SIG-M5 treated with dmso at 0.1 percent for 504 hours (cell line): ENCODE measurements at regions not wholly inside any gene's neighbourhood (a gene's known extent, or its start where the extent isn't known, plus 50 kb on each side); places are given as distances from the start of the nearest gene placed in this dataset.
A peak's percentile ranks its signal among the peaks of the same experiment; 100 is the strongest.

Experiments
- DNase-seq: peaks from one replicate; lab custom pipeline; 2025; ENCODE audit not compliant: unreplicated experiment; lab: John Stamatoyannopoulos, UW

DNA sequence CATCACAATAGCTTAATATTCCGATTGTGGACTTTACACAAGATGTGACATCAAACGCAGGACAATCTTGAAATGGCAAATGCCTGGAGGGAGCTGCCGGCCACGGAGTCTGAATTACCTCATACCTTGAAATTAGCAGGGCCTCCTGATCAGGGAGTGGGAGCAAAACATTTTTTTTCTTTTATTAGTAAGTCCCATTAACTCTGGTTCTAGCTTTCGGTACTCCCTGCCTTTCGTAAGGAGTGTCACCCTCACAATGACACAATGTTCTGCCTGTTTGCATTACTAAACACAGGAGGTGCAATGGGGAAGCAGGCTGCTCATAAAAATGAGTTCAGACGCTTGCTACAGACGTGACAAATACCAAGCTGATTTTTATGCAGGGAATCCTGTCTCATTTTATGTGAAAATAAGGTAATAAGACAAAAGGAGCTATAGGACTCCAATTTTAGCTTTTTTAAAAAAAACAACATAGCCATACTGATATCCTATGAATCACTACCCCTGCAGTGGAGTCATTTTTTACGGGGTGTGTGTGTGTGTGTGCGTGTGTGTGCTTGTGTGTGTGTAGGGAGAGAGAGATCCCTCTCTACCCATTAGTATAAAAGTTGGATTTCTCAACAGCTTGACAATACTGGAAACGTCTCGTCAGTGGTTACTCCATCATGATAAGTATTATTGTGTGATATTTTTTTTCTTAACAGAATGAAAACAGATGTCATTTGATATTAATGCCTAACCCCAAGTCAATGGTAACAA lies 205.1 kb upstream of the RUNX1 start:
- DNase-seq, result peak; percentile 85

DNA sequence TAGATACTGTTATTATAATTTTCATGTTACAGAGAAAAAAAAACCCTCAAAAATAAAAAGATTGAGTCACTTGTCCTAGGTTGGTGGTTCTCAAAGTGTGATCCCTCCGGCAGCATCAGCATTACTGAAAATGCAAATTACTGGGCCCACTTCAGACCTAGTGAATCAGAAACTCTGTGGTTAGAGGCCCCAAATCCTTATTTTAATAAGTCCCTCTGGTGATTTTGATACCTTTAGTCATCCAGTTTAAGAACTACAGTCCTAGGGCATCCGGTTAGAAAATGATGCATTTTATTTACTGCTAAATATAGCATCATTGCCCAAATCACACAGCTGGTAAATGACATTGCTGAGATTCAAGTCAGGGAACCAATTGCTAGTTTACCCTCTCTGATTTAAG lies 203.7 kb upstream of the RUNX1 start:
- no peak for DNase-seq

DNA sequence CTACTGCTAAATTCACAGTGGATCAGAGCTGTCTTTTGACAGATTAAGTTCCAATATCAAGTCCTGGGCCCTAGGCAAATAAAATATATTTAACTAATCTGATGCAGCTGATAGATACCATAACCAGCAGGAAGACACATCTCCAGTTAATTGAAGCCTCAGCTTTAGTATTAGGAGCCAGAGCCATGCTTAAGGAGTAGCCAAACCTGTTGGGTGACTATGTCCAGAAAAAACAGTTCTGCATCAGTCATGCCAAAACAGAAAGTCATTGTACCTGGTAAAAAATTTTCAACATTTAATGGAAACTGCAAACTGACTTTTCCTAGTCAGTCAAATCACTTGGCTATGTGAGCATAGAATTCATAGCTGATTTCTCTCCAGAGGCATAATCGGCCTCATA lies 200.5 kb upstream of the RUNX1 start:
- no peak for DNase-seq

DNA sequence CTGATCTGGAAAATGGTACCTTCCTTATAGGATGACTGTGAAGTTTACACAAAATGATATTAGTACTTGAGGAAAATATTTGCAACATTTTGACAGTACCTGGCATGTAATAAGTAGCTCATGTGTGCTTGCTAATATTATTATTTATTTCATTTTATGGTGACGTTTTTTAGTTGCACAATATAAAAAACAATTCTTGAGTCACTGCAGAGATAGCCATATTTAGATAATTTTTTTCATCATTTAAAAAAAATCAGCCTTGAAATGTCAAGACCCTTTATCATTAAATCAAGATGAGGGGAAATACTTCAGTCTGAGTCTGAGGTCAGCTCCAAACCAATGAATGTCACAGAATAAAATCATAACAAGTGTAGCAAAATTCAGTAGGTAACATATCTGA lies 196.8 kb upstream of the RUNX1 start:
- DNase-seq, result no peak

GRCh38 chr21:35244514-35244913 lies 195.4 kb upstream of the RUNX1 start:
- peak; percentile 40 for DNase-seq

GRCh38 chr21:35243171-35243570 lies 194.1 kb upstream of the RUNX1 start:
- DNase-seq, result no peak

DNA sequence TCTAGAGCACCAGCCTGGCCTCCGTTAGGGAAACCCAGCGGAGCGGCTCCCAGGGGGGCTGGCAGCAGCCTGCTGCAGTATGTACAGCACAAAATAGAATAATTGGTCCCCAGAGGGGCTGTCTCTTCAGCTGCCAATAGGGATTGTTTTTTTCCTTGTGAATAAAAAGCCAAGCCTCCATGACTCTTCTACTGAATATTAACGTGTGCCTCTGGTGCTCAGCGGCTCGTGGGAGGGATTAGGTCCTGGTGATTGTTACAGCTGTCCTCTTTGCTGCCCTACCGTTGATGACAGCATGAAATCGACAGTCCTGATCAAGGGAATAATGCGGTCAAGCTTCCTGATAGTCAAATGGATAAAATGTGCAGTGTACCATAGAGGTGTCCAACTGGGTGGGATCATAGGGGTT lies 190.7 kb upstream of the RUNX1 start:
- DNase-seq, result no peak

DNA sequence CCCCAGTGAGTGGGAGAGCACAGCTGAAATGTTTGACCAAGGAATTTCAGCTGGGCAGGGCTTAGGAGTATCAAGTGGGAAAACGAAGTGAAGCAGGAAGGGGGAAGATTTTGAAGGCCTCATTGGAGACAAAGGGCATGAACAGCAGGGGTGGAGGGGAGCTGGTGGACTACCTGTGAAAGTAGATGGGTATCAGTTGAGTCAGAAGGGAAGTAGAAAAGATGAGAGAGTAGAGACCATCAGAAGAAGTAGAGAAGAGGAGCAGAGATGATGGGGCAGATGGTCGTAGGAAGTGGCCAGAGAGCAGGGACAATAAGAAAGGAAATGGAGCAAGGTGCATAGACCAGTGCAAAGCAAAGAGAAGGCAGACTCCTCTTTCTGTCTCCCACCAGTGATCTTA lies 189.0 kb upstream of the RUNX1 start:
- DNase-seq, result no peak

DNA sequence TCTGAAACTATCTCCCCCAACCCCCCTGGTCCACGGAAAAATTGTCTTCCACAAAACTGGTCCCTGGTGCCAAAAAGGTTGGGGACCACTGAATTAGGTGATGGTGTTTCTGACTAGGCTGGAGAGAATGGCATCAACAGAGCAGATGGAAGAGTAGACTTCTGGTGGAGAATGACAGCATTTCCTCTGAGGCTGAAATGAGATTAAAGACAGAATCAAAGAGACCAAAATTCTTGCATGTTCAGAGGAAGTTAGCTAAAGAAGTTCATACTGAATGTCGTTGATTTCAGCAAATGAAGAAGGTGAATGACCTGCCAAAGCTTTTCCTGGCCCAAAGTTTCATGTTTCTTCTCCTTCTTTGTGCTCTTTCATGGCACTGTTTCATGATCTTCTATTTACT lies 188.2 kb upstream of the RUNX1 start:
- DNase-seq, result no peak

- DNase-seq, result peak; percentile 61
These were observed 187.0 kb upstream of the RUNX1 start for GRCh38 chr21:35236090-35236489.

DNA sequence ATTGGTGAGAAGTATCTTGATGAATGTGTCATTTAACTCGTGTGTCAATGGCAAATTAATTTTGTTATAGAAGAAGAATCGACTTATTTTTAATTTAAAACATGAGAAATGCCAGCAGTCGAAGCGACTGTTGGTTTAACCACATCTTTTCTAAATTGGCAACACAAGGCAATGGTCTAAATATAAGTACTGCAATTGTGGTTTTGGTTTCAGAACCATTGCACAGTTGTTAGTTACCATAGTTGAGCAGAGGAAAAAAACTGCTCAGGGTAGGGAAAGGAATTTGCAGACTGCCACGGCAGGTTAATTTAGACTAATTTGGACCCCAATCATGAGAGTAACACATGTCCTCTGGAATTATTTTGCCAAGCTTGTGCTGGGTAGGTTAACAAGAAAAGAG lies 185.6 kb upstream of the RUNX1 start:
- peak; percentile 80 for DNase-seq

DNA sequence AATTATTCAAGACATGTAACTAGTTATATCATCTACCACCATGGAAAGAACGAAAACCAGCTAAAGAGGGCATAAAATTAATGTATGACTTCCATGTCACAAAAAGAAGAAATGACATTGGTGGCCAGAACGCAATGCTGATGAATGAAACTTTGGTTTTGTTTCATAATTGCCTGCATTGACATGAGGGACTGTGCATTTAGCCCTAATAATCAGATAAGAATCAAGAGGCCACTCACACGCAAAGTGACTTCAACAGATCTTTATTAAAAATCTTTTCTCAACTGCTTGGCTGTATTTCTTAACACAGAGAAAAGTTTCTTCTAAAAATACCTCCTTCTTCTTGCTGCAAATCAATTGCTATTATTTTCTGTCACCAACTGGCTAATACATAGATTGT lies 184.7 kb upstream of the RUNX1 start:
- DNase-seq, result no peak

DNA sequence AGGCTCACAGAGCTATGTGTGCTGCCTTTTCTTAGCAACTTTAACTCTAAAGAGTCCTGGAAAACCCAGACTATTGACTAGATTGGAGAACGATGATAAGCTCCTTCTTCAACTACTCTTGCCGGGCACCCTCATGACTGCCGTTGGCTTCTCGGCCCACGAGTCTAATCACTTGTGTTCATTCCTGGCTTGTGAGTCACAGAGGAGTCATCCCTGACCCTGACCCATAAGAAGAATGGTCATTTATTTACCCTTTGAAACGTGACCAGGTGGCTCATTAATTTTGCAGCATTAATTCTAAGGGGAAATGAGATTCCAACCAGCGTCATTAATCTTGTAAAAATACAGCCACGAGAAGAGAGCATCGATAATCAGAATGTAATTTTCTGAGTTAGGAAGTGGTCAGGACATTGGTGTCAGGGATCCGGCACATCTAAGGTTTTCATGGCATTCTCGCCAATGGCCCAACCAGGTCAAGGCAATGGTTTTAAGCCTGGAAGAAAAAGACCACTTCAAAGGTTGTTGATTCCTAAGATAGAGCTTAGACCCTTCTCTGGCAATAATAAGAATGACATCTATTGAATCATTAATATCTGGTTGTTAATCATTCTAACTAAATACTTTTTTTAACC lies 183.6 kb upstream of the RUNX1 start:
- DNase-seq, result no peak

DNA sequence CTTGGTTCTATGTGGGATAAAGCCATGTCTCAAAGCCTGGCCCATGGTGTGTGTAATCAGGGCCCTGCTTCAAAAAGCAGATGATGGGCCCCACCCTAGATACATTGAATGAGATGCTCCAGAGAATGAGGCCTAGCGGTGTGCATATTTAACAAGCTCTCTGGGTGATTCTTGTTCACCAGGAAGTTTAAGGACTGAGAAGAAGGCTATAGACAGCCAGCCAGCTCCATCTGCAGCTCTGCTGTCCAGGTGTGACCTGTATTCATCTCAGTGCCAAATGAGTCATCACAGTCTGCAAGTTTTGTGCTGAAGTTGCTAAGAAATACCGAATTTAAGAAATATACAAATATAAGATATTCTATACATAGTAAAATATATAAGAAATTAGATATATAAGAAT lies 182.0 kb upstream of the RUNX1 start:
- DNase-seq, result no peak

GRCh38 chr21:35229290-35229689 lies 180.2 kb upstream of the RUNX1 start:
- no peak for DNase-seq

DNA sequence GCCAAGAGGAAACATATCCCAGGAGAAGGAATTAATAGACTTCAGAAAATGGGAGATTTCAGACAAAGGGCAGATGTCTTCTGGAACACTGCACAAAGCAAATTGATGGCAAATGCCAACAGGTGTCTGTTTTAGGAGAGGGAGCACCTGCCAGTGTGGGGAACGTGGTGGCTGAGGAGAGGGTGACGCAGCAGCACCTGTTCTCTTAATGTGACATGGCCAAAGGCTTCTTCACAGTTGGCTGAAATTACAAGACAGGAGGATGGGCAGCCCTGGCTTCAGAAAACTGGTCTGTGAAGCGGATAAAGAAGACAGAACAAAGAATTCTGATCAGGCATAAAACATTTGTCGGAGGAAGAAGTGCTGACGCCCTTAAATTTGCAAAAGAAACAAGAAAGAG lies 178.7 kb upstream of the RUNX1 start:
- DNase-seq, result no peak

- DNase-seq, result peak; percentile 32
These were observed 178.1 kb upstream of the RUNX1 start for GRCh38 chr21:35226968-35227744.

DNA sequence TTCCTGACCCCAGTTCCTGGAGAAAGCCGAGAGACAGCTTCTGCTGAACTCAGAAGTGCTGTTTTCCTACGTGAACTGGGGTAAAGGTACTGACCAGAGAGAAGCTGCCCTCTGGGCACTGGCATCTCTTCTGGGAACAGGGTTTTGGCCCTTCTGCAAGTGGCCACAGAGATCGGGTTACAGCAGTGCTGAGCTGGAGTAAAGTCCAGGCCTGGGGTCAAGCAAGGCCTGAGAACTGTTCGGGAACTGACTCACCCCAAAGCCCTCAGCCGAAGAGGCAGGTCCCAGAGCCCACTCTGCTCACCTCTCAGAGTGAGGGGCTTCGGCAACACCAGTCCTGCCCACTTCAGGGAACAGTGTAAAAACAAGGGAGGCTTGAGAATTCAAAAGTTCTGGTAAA lies 177.2 kb upstream of the RUNX1 start:
- DNase-seq, result no peak

DNA sequence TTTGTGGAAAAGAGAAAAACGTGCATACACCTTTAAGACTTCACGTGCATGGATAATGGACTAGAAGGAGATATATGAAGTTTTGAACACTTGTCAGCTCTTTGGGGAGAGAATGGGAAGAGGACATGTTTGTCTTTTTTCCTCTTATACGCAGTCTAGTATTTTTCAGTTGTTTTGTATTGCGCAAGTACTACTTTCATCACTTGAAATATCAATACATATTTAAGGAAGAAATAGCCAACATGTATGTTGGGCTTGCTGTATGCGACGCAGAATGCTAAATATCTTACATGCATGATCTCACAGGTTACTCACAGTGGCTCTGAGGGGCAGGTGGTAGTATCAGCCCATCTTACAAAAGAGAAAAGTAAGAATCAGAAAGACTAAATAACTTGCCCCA lies 176.5 kb upstream of the RUNX1 start:
- DNase-seq, result no peak

GRCh38 chr21:35223480-35224156 lies 174.5 kb upstream of the RUNX1 start:
- DNase-seq, result no peak

GRCh38 chr21:35222541-35222941 lies 173.4 kb upstream of the RUNX1 start:
- DNase-seq, result peak; percentile 57

- DNase-seq, result no peak
These were observed 172.9 kb upstream of the RUNX1 start for GRCh38 chr21:35222021-35222420.
